HepG2 (cell line): ENCODE measurements at regions not wholly inside any gene's neighbourhood (a gene's known extent, or its start where the extent isn't known, plus 50 kb on each side); places are given as distances from the start of the nearest gene placed in this dataset.
A peak's percentile ranks its signal among the peaks of the same experiment; 100 is the strongest.

Experiments
- ATAC-seq: fragments of 200-7000 bp; cut with Tn5 transposase; 3 replicates; pipeline ENCODE4 v1.9.1; 2020; ENCODE audit warnings: mild to moderate bottlenecking, moderate library complexity
- BruUV-seq: library from RNA; stranded (reverse); fragments of 400-500 nt; replicated peaks from 2 replicates; lab custom pipeline; 2021; lab: Mats Ljungman, UMichigan
- CTCF ChIA-PET: fragments of 300-600 bp; formaldehyde crosslinking; extraction: SDS; loops from one replicate; lab custom pipeline; 2021; ENCODE audit warnings: low total read pairs, inconsistent platforms, low intra/inter-chr PET ratio; lab: Yijun Ruan, JAX
- POLR2A ChIA-PET: fragments of 350-600 bp; sonication (Branson Sonifier 250); formaldehyde crosslinking; loops from one replicate; lab custom pipeline; 2020; ENCODE audit warnings: antibody characterized with exemption, inconsistent platforms; lab: Yijun Ruan, JAX
- DNase-seq: peaks from one replicate; pipeline ENCODE4 v3.0.0-alpha.2; 2015; ENCODE audit warnings: low spot score
- FAIRE-seq: peaks from 3 replicates; lab custom pipeline; 2011; peaks lifted over from hg19 to GRCh38; lab: Jason Lieb, UNC
- H2AFZ ChIP-seq: one replicate; pipeline ENCODE4 v1.6.1; 2011; ENCODE audit warnings: low read length, inconsistent platforms
- H3K27ac ChIP-seq: fragments of 300-600 bp; 3 replicates; pipeline ENCODE4 v1.8.0; 2011; ENCODE audit warnings: mixed run types, mild to moderate bottlenecking, mixed read lengths, low read length, inconsistent platforms; ENCODE audit not compliant: insufficient read depth; ENCODE audit errors: extremely low read length
- H3K27me3 ChIP-seq, 2 experiments: fragments of 200-600 bp in 1 of 2; 2 replicates in 1 of 2; 3 replicates in 1 of 2; pipeline versions ENCODE4 v1.6.0 to v1.8.0; 2011; ENCODE audit warnings: low read length in 2 of 2, mild to moderate bottlenecking in 2 of 2, moderate library complexity in 2 of 2, inconsistent platforms in 1 of 2; ENCODE audit not compliant: insufficient read depth in 2 of 2, control insufficient read depth in 1 of 2
- H3K36me3 ChIP-seq, 2 experiments: fragments of 200-600 bp in 1 of 2; replicated peaks in 1 of 2; 2 replicates in 1 of 2; 3 replicates in 1 of 2; pipeline versions ENCODE4 v1.5.1 to v1.8.0; 2011; ENCODE audit warnings: low read length in 2 of 2, inconsistent platforms in 1 of 2; ENCODE audit not compliant: insufficient read depth in 2 of 2, control insufficient read depth in 1 of 2
- H3K4me1 ChIP-seq: 2 replicates; pipeline ENCODE4 v1.5.1; 2012; ENCODE audit warnings: low read length, inconsistent platforms; ENCODE audit not compliant: insufficient read depth
- H3K4me2 ChIP-seq: 2 replicates; pipeline ENCODE4 v1.6.0; 2011; ENCODE audit warnings: low read depth, low read length, inconsistent platforms
- H3K4me3 ChIP-seq, 3 experiments: fragments of 200-600 bp in 1 of 3; sonication (generic), shearing (Covaris generic) in 1 of 3; replicated peaks in 1 of 3; 2 replicates each; pipeline ENCODE4 v1.5.1; 2011 to 2016; ENCODE audit warnings: low read length in 3 of 3, inconsistent platforms in 2 of 3, low read depth in 2 of 3, mild to moderate bottlenecking in 2 of 3, control low read depth in 1 of 3, mixed read lengths in 1 of 3; ENCODE audit not compliant: insufficient read depth in 1 of 3
- H3K79me2 ChIP-seq: one replicate; pipeline ENCODE4 v1.6.1; 2011; ENCODE audit warnings: low read length, inconsistent platforms; ENCODE audit not compliant: insufficient read depth
- H3K9ac ChIP-seq: 2 replicates; pipeline ENCODE4 v1.6.0; 2011; ENCODE audit warnings: mild to moderate bottlenecking, low read depth, low read length, inconsistent platforms; ENCODE audit not compliant: insufficient read depth
- H3K9me3 ChIP-seq: 2 replicates; pipeline ENCODE4 v1.5.1; 2012; ENCODE audit warnings: mild to moderate bottlenecking, low read length
- H4K20me1 ChIP-seq: 2 replicates; pipeline ENCODE4 v1.6.0; 2011; ENCODE audit warnings: inconsistent platforms, mild to moderate bottlenecking, low read length, moderate library complexity; ENCODE audit not compliant: insufficient read depth
- DZIP1 ChIP-seq: sonication (generic); formaldehyde crosslinking; IDR thresholded peaks from 2 replicates; pipeline ENCODE4 v1.5.0; 2020; ENCODE audit warnings: mild to moderate bottlenecking, missing genetic modification reagents
- HMG20A ChIP-seq: IDR thresholded peaks from 2 replicates; pipeline ENCODE4 v1.6.1; 2016; ENCODE audit warnings: borderline replicate concordance
- KDM5B ChIP-seq: sonication (generic); formaldehyde crosslinking; IDR thresholded peaks from 2 replicates; pipeline ENCODE4 v1.4.0; 2020; ENCODE audit warnings: missing genetic modification reagents, mild to moderate bottlenecking, borderline replicate concordance
- MAFF ChIP-seq: IDR thresholded peaks from 2 replicates; pipeline ENCODE4 v1.6.1; 2011; ENCODE audit warnings: low read depth, low read length, improper control_type of control experiment
- MAFK ChIP-seq, 2 experiments: IDR thresholded peaks in 1 of 2; conservative IDR thresholded peaks in 1 of 2; 2 replicates each; pipeline ENCODE4 v1.6.1; 2011; ENCODE audit warnings: improper control_type of control experiment in 2 of 2, low read length in 2 of 2
- ZNF333 ChIP-seq: sonication (generic); formaldehyde crosslinking; IDR thresholded peaks from 2 replicates; pipeline ENCODE4 v1.4.0; 2020; ENCODE audit warnings: mild to moderate bottlenecking, missing genetic modification reagents, borderline replicate concordance
- ZNF496 ChIP-seq: sonication (generic); formaldehyde crosslinking; IDR thresholded peaks from 2 replicates; pipeline ENCODE4 v1.8.1; 2023; ENCODE audit warnings: mild to moderate bottlenecking, moderate library complexity, missing genetic modification reagents; ENCODE audit not compliant: insufficient replicate concordance
- WGBS: methylation state at CpG from one replicate; pipeline ENCODE4 v1.1.6; 2017; ENCODE audit warnings: low lambda C conversion rate; 5-methylcytosine and 5-hydroxymethylcytosine counted together
- in situ Hi-C: cut with HindIII; loops from 2 replicates; pipeline ENCODE4 v1.10.0; 2017; ENCODE audit warnings: low pct_unique_long_range_greater_than_20kb; ENCODE audit not compliant: extremely low pct_ligation_motif_present
- intact Hi-C: fragments of 100-400 bp; cut with micrococcal nuclease; formaldehyde crosslinking; loops from one replicate; pipeline ENCODE4 v1.10.0; 2022; ENCODE audit not compliant: unreplicated experiment

GRCh38 chr1:78762113-78762512 lies 112.5 kb downstream of the IFI44 start:
- WGBS: 42% methylated on average over 4 of the region's 4 CpGs
- Histone ChIP-seq H4K20me1 (no peaks in the 10 kb centered on the region), H3K27ac (no peak overlapping the region), H2AFZ (no peak overlapping the region)
- TF ChIP-seq KDM5B (CRISPR knock-in tag): no peak
- no peak for TF ChIP-seq HMG20A (CRISPR knock-in tag)
- no peak for TF ChIP-seq DZIP1 (CRISPR knock-in tag)
- no peak for TF ChIP-seq ZNF333
- TF ChIP-seq MAFF: peak; percentile 52; the same call in 1 of the 2 replicates
- TF ChIP-seq MAFK (conservative IDR thresholded peaks at IDR 0.05 in 1 of 2, IDR thresholded peaks at IDR 0.05 in 1 of 2; ENCODE audit: low read length in 2 of 2): peak; percentile 58 to 73
- no peak for TF ChIP-seq ZNF496
- TF ChIP-seq, all 625 proteins: peak for 2
- ChIA-PET CTCF (no interaction called here), POLR2A (no interaction called here)
- Histone ChIP-seq H3K36me3 (no peaks in the 10 kb centered on the region), H3K27me3 (no peaks in the 10 kb centered on the region), H3K9me3 (peaks cover 54% of the 10 kb centered on the region), H3K79me2 (no peaks in the 10 kb centered on the region), H3K4me3 (no peak overlapping the region), H3K4me2 (no peak overlapping the region), H3K4me1 (no peaks in the 10 kb centered on the region), H3K9ac (no peak overlapping the region)
- BruUV-seq: no TSS peak
- no peak for FAIRE-seq
- ATAC-seq: no peak
- in situ Hi-C loops: no loop called here
- no peak for DNase-seq
- intact Hi-C loops: no loop called here
